ENCODE measurements at regions not wholly inside any gene's neighbourhood (a gene's known extent, or its start where the extent isn't known, plus 50 kb on each side); places are given as distances from the start of the nearest gene placed in this dataset.

DNA sequence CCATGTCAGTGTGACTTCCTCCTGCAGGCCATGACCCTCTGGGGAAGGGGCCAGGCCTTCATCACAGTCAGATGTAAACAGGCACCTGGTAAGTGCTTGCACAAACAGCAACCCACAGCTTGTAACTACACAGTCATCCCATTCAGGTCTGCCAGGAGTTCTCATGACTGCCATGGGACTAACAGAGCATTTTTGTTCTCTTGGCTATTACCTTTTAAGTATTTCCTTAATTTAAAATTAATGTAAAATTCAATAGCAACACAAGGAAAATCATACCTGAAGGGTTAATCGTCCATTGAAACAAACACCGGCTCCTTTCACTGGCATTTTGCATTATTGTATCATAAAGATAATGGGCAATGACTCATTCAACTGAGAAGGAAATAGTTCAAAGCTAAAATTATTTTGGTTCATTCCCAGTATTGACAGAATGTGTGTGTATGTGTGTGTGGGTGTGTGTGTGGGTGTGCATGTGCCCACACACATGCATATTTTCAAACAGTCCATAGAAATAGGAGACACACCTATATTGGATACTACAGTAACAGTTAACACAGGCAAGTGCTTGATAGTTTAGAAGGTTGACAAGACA is 307.9 kb downstream of the WDR11 start:
- no peak overlapping the region for H3K9ac ChIP-seq (ENCODE audit: low read depth, low read length)
- no peaks in the 10 kb centered on the region for H3K27me3 ChIP-seq (ENCODE audit: insufficient read depth, low read length)
- no peaks in the 10 kb centered on the region for H3K36me3 ChIP-seq (ENCODE audit: insufficient read depth, low read length)
- H3K9me3 ChIP-seq (ENCODE audit: insufficient read depth, low read depth, low read length): no peaks in the 10 kb centered on the region
- no peak overlapping the region for H3K4me3 ChIP-seq (ENCODE audit: low read length)
- H3K27ac ChIP-seq (ENCODE audit: low read depth, low read length): no peak overlapping the region
- 100% methylated on average over 2 of the region's 2 CpGs for WGBS
- H3K4me1 ChIP-seq (ENCODE audit: insufficient read depth, low read length): no peaks in the 10 kb centered on the region

GRCh38 chr10:121159670-121160069 is 308.5 kb downstream of the WDR11 start:
- Histone ChIP-seq H3K9me3 (ENCODE audit: insufficient read depth, low read depth, low read length) (no peaks in the 10 kb centered on the region), H3K4me3 (ENCODE audit: low read length) (no peak overlapping the region), H3K27me3 (ENCODE audit: insufficient read depth, low read length) (no peaks in the 10 kb centered on the region), H3K9ac (ENCODE audit: low read depth, low read length) (no peak overlapping the region), H3K27ac (ENCODE audit: low read depth, low read length) (no peak overlapping the region), H3K4me1 (ENCODE audit: insufficient read depth, low read length) (no peaks in the 10 kb centered on the region), H3K36me3 (ENCODE audit: insufficient read depth, low read length) (no peaks in the 10 kb centered on the region)
- WGBS: 96% methylated on average over 5 of the region's 5 CpGs

DNA sequence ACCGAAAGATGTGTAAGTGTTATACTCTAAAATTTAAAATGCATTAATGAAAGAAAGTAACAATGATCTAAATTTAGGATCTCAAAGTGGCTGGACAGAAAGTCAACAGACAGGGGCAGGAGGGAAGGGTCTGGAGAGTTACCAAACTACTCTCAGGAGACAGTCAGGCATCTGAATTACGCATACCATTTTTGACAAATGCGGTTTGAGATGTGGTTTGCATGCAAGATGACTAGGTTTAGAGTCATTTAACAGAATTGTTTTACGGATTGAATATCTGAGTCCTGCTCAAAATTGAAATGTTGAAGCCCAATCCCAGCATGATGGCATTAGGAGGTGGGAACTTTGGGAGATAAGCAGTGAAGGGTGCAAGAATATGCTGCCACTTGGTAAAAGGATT is 314.1 kb downstream of the WDR11 start:
- Histone ChIP-seq H3K36me3 (ENCODE audit: insufficient read depth, low read length) (no peaks in the 10 kb centered on the region), H3K9ac (ENCODE audit: low read depth, low read length) (no peak overlapping the region), H3K4me3 (ENCODE audit: low read length) (no peak overlapping the region), H3K27ac (ENCODE audit: low read depth, low read length) (no peak overlapping the region), H3K9me3 (ENCODE audit: insufficient read depth, low read depth, low read length) (no peaks in the 10 kb centered on the region), H3K4me1 (ENCODE audit: insufficient read depth, low read length) (no peaks in the 10 kb centered on the region), H3K27me3 (ENCODE audit: insufficient read depth, low read length) (no peaks in the 10 kb centered on the region)
- WGBS: 91% methylated on average over 3 of the region's 4 CpGs

DNA sequence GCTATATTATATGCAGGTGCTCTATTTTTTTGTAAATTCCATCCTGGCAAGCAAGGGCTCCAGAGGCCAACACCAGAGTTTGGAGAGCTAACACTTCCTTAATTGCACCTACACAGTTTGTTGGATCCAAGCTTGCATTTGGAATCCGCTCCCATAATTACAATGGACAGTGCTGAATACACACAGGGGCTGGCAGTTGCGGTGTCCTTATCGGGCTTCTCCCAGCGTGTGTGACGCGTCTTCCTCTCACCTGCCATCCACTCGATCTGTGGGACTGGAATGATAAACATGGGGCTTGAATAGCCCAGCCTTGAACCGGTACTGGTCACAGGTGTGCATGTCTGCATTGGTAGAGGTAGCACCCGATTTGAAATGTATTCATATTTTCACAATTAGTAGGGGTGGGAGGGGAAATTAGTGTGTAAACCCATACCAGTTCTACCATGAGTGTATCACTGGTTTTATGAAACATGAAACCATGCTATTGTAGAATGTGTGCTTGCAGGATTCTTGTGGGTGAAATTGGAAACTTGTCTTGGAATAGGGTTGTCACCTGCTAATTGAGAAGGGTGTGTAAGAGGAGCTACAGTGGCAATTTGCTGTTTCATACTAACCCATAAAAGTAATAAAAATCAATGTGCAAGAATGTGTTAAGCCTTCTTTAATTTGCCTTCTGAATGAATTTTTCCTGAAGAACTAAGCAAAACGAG is 316.5 kb downstream of the WDR11 start:
- H3K9me3 ChIP-seq (ENCODE audit: insufficient read depth, low read depth, low read length): no peaks in the 10 kb centered on the region
- H3K27ac ChIP-seq (ENCODE audit: low read depth, low read length): no peak overlapping the region
- no peaks in the 10 kb centered on the region for H3K4me1 ChIP-seq (ENCODE audit: insufficient read depth, low read length)
- H3K36me3 ChIP-seq (ENCODE audit: insufficient read depth, low read length): no peaks in the 10 kb centered on the region
- H3K9ac ChIP-seq (ENCODE audit: low read depth, low read length): no peak overlapping the region
- WGBS: 96% methylated on average over 10 of the region's 10 CpGs
- no peaks in the 10 kb centered on the region for H3K27me3 ChIP-seq (ENCODE audit: insufficient read depth, low read length)
- H3K4me3 ChIP-seq (ENCODE audit: low read length): no peak overlapping the region

DNA sequence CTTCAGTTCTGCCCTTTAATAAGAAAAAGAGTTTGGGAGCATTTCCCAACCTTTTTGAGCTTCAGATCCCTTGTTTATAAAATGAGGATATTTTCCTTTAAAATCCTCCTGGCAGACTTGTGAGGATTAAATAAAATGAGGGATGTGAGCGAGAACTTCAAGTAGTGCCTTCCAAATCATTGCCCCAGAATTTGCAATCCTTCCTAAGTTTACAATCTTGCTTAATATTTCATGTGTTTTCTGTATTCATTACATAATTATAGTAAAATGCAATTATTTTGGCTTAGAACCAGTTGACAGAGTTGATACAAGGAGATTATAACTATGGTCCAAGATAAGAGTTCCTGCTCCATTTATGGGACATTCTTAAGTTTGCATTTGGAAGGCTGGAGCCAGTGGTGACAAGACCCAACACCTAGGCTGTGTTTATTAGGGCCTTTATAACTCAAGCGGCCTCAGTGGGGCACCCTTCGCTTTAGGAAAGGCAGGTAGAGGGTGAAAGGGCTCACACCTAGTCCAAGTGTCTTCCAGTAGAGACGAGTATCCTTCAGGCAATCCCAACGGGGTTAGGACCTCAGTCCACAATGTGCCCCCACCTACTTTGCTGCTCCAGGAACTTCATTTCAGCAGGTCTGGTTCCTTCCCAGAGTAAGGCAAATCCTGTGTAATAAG is 317.5 kb downstream of the WDR11 start:
- no peaks in the 10 kb centered on the region for H3K4me1 ChIP-seq (ENCODE audit: insufficient read depth, low read length)
- H3K27ac ChIP-seq (ENCODE audit: low read depth, low read length): no peak overlapping the region
- H3K9ac ChIP-seq (ENCODE audit: low read depth, low read length): no peak overlapping the region
- no peaks in the 10 kb centered on the region for H3K9me3 ChIP-seq (ENCODE audit: insufficient read depth, low read depth, low read length)
- H3K27me3 ChIP-seq (ENCODE audit: insufficient read depth, low read length): no peaks in the 10 kb centered on the region
- no peak overlapping the region for H3K4me3 ChIP-seq (ENCODE audit: low read length)
- WGBS: 68% methylated on average over 4 of the region's 5 CpGs
- no peaks in the 10 kb centered on the region for H3K36me3 ChIP-seq (ENCODE audit: insufficient read depth, low read length)

DNA sequence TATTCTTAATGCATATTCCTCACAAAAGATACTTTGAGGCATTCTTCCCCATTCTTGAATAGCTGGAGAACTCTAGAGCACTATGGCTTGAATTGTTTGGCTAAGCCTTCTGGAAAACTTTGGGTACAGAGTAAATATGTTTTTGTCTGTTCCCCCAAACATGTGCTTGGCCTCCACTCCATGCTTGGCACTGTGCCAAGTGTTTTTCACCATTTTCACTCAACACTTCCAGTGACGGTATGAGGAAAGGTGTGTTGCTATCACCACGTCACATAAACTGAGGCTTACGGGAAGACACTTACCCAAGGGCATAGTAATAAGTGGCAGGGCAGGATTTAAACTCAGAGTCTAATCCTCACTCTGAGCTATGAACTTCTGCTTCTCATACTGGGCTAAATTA is 318.2 kb downstream of the WDR11 start:
- WGBS: 96% methylated on average over 3 of the region's 3 CpGs
- no peak overlapping the region for H3K9ac ChIP-seq (ENCODE audit: low read depth, low read length)
- no peaks in the 10 kb centered on the region for H3K36me3 ChIP-seq (ENCODE audit: insufficient read depth, low read length)

GRCh38 chr10:121171825-121172787 is 320.9 kb downstream of the WDR11 start:
- Histone ChIP-seq H3K4me1 (ENCODE audit: insufficient read depth, low read length) (no peaks in the 10 kb centered on the region), H3K27ac (ENCODE audit: low read depth, low read length) (no peak overlapping the region), H3K27me3 (ENCODE audit: insufficient read depth, low read length) (no peaks in the 10 kb centered on the region), H3K9me3 (ENCODE audit: insufficient read depth, low read depth, low read length) (no peaks in the 10 kb centered on the region), H3K4me3 (ENCODE audit: low read length) (no peak overlapping the region), H3K36me3 (ENCODE audit: insufficient read depth, low read length) (no peaks in the 10 kb centered on the region), H3K9ac (ENCODE audit: low read depth, low read length) (no peak overlapping the region)
- WGBS: 86% methylated on average over 10 of the region's 10 CpGs

More for the DNA sequence above, 318.2 kb downstream of the WDR11 start:
- Histone ChIP-seq H3K4me1 (ENCODE audit: insufficient read depth, low read length) (no peaks in the 10 kb centered on the region), H3K9me3 (ENCODE audit: insufficient read depth, low read depth, low read length) (no peaks in the 10 kb centered on the region), H3K4me3 (ENCODE audit: low read length) (no peak overlapping the region), H3K27ac (ENCODE audit: low read depth, low read length) (no peak overlapping the region), H3K27me3 (ENCODE audit: insufficient read depth, low read length) (no peaks in the 10 kb centered on the region)

DNA sequence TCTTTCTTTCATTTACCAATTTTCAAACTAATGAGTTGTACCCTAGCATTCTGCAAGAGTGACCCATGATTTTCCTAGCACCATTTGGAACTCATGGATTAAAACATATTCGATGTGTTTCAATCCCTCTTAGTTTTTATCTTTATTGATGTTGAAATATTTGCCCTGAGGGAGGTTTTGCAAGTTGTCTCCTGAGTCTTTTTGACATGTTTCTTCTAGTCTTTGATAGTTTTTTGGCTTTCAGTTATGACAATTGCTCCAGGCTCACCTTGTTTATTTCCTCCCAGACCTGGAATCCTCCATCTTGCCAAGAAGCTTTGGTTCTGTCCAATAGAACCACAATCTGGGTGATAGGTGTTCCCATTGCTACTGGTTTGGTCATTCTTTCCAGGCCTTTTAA is 327.8 kb downstream of the WDR11 start:
- no peak overlapping the region for H3K27ac ChIP-seq (ENCODE audit: low read depth, low read length)
- H3K4me3 ChIP-seq (ENCODE audit: low read length): no peak overlapping the region
- no peak overlapping the region for H3K9ac ChIP-seq (ENCODE audit: low read depth, low read length)
- H3K36me3 ChIP-seq (ENCODE audit: insufficient read depth, low read length): no peaks in the 10 kb centered on the region
- no peaks in the 10 kb centered on the region for H3K4me1 ChIP-seq (ENCODE audit: insufficient read depth, low read length)
- no peaks in the 10 kb centered on the region for H3K9me3 ChIP-seq (ENCODE audit: insufficient read depth, low read depth, low read length)
- 100% methylated on average over 1 of the region's 1 CpG for WGBS
- H3K27me3 ChIP-seq (ENCODE audit: insufficient read depth, low read length): no peaks in the 10 kb centered on the region

DNA sequence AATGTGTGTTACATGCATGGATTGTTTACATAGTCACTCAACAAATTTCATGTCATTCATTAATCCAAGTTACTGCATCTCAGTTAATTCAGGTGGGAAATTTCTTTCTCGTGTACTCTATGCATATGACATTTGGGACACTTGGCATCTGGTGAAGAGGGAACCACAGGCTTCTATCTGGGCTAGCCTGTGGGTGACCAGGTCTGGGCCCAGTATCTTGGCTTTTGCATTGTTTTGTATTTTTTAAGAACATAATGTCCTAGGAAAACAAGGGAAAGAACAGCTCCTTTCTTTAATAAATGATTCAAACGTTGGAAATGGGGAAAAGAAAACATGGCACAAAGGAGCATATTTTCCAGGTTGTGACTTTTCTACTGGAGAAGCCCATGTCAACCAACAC is 331.1 kb downstream of the WDR11 start:
- no peaks in the 10 kb centered on the region for H3K27me3 ChIP-seq (ENCODE audit: insufficient read depth, low read length)
- WGBS: 98% methylated on average over 2 of the region's 2 CpGs

GRCh38 chr10:121183236-121183635 is 332.1 kb downstream of the WDR11 start:
- H3K9ac ChIP-seq (ENCODE audit: low read depth, low read length): no peak overlapping the region
- no peak overlapping the region for H3K27ac ChIP-seq (ENCODE audit: low read depth, low read length)
- 0 out of 2 replicates have a peak, but pooled peaks cover 4% of the 10 kb centered on the region for H3K4me1 ChIP-seq (ENCODE audit: insufficient read depth, low read length)
- H3K4me3 ChIP-seq (ENCODE audit: low read length): no peak overlapping the region
- no peaks in the 10 kb centered on the region for H3K9me3 ChIP-seq (ENCODE audit: insufficient read depth, low read depth, low read length)
- no peaks in the 10 kb centered on the region for H3K27me3 ChIP-seq (ENCODE audit: insufficient read depth, low read length)
- no peaks in the 10 kb centered on the region for H3K36me3 ChIP-seq (ENCODE audit: insufficient read depth, low read length)
- WGBS: 88% methylated on average over 2 of the region's 4 CpGs

More for the DNA sequence above, 331.1 kb downstream of the WDR11 start:
- no peak overlapping the region for H3K4me3 ChIP-seq (ENCODE audit: low read length)
- no peaks in the 10 kb centered on the region for H3K4me1 ChIP-seq (ENCODE audit: insufficient read depth, low read length)
- no peaks in the 10 kb centered on the region for H3K36me3 ChIP-seq (ENCODE audit: insufficient read depth, low read length)
- H3K9me3 ChIP-seq (ENCODE audit: insufficient read depth, low read depth, low read length): no peaks in the 10 kb centered on the region
- no peak overlapping the region for H3K9ac ChIP-seq (ENCODE audit: low read depth, low read length)
- H3K27ac ChIP-seq (ENCODE audit: low read depth, low read length): no peak overlapping the region
